ENCODE measurements at regions not wholly inside any gene's neighbourhood (a gene's known extent, or its start where the extent isn't known, plus 50 kb on each side); places are given as distances from the start of the nearest gene placed in this dataset.
A peak's percentile ranks its signal among the peaks of the same experiment; 100 is the strongest.

- Histone ChIP-seq H3K4me1 (ENCODE audit: control insufficient read depth in 1 of 2, extremely low read depth in 1 of 2, insufficient read depth in 2 of 2, low read length in 2 of 2) (no peaks in the 10 kb centered on the region), H3K4me3 (ENCODE audit: control insufficient read depth in 1 of 2, extremely low read depth in 1 of 2, low read length in 1 of 2) (no peak overlapping the region), H3K9me3 (no peaks in the 10 kb centered on the region), H3K27ac (ENCODE audit: low read length) (no peak overlapping the region), H3K36me3 (ENCODE audit: control insufficient read depth in 2 of 2, extremely low read depth in 1 of 2, insufficient read depth in 1 of 2, low read length in 1 of 2) (no peaks in the 10 kb centered on the region), H3K27me3 (replicated peaks in 1 of 2; ENCODE audit: control insufficient read depth in 2 of 2, extremely low read depth in 1 of 2, insufficient read depth in 2 of 2, low read length in 1 of 2) (peaks cover 0 to 9% of the 10 kb centered on the region in 2 experiments)
- H3K27ac Mint-ChIP-seq, result no peak overlapping the region
- no peaks in the 10 kb centered on the region for H3K4me1 Mint-ChIP-seq
- no peaks in the 10 kb centered on the region for H3K36me3 Mint-ChIP-seq
- WGBS (ENCODE audit: insufficient coverage), result 96% methylated on average over 4 of the region's 8 CpGs
- POLR2A ChIA-PET, result no interaction called here
- H3K9me3 Mint-ChIP-seq, result peaks cover 0 to 22% (median 10%) of the 10 kb centered on the region in 3 donors
- no peak overlapping the region for H3K4me3 Mint-ChIP-seq
- no peak for DNase-seq
- CTCF ChIA-PET, result interaction anchor here in 1 of 2 donors (0.6 to 0.7 kb wide), 2 partner anchors 549 to 1745 kb away, joined by 3 to 5 read pairs; no protein-coding TSS in a partner anchor
- peaks cover 22 to 26% of the 10 kb centered on the region in 2 donors for H3K27me3 Mint-ChIP-seq
- no peak for ATAC-seq (replicated peaks in 1 of 4)
Measured at GRCh38 chr11:19605520-19606371, 106.9 kb upstream of the NAV2 start.

- POLR2A ChIA-PET, result no interaction called here
- H3K36me3 ChIP-seq (ENCODE audit: control insufficient read depth in 2 of 2, extremely low read depth in 1 of 2, insufficient read depth in 1 of 2, low read length in 1 of 2), result no peaks in the 10 kb centered on the region
- CTCF ChIA-PET, result interaction anchor here in 1 of 2 donors (0.6 to 0.7 kb wide), 2 partner anchors 550 to 1744 kb away, joined by 3 to 5 read pairs; no protein-coding TSS in a partner anchor
Measured at GRCh38 chr11:19604679-19605375, 107.8 kb upstream of the NAV2 start.

GRCh38 chr11:19603771-19604170 is 108.9 kb upstream of the NAV2 start:
- no peak overlapping the region for H3K4me3 Mint-ChIP-seq

More at GRCh38 chr11:19604679-19605375, 107.8 kb upstream of the NAV2 start:
- DNase-seq, result no peak
- Mint-ChIP-seq H3K27me3 (peaks cover 22 to 29% of the 10 kb centered on the region in 2 donors), H3K4me3 (no peak overlapping the region), H3K27ac (no peak overlapping the region), H3K4me1 (no peaks in the 10 kb centered on the region), H3K36me3 (no peaks in the 10 kb centered on the region), H3K9me3 (peaks cover 0 to 17% (median 10%) of the 10 kb centered on the region in 3 donors)
- no peak for ATAC-seq (replicated peaks in 1 of 4)
- Histone ChIP-seq H3K4me1 (ENCODE audit: control insufficient read depth in 1 of 2, extremely low read depth in 1 of 2, insufficient read depth in 2 of 2, low read length in 2 of 2) (no peaks in the 10 kb centered on the region), H3K27me3 (replicated peaks in 1 of 2; ENCODE audit: control insufficient read depth in 2 of 2, extremely low read depth in 1 of 2, insufficient read depth in 2 of 2, low read length in 1 of 2) (peaks cover 0 to 6% of the 10 kb centered on the region in 2 experiments), H3K9me3 (no peaks in the 10 kb centered on the region), H3K4me3 (ENCODE audit: control insufficient read depth in 1 of 2, extremely low read depth in 1 of 2, low read length in 1 of 2) (no peak overlapping the region), H3K27ac (ENCODE audit: low read length) (no peak overlapping the region)
- no CpG with 5 or more reads among the region's 2 CpGs for WGBS (ENCODE audit: insufficient coverage)

GRCh38 chr11:19602891-19603290 is 109.7 kb upstream of the NAV2 start:
- Mint-ChIP-seq H3K4me1 (no peaks in the 10 kb centered on the region), H3K36me3 (no peaks in the 10 kb centered on the region), H3K4me3 (no peak overlapping the region), H3K9me3 (peaks cover 0 to 17% (median 10%) of the 10 kb centered on the region in 3 donors), H3K27me3 (peaks cover 18 to 35% of the 10 kb centered on the region in 2 donors), H3K27ac (no peak overlapping the region)
- ATAC-seq (replicated peaks in 1 of 4) (no peak), DNase-seq (no peak)
- Histone ChIP-seq H3K36me3 (ENCODE audit: control insufficient read depth in 2 of 2, extremely low read depth in 1 of 2, insufficient read depth in 1 of 2, low read length in 1 of 2) (no peaks in the 10 kb centered on the region), H3K27ac (ENCODE audit: low read length) (no peak overlapping the region), H3K27me3 (replicated peaks in 1 of 2; ENCODE audit: control insufficient read depth in 2 of 2, extremely low read depth in 1 of 2, insufficient read depth in 2 of 2, low read length in 1 of 2) (peaks cover 0 to 11% of the 10 kb centered on the region in 2 experiments), H3K4me1 (ENCODE audit: control insufficient read depth in 1 of 2, extremely low read depth in 1 of 2, insufficient read depth in 2 of 2, low read length in 2 of 2) (no peaks in the 10 kb centered on the region), H3K4me3 (ENCODE audit: control insufficient read depth in 1 of 2, extremely low read depth in 1 of 2, low read length in 1 of 2) (no peak overlapping the region), H3K9me3 (no peaks in the 10 kb centered on the region)
- ChIA-PET POLR2A (no interaction called here), CTCF (no interaction called here)
- 79% methylated on average over 5 of the region's 6 CpGs for WGBS (ENCODE audit: insufficient coverage)

More at GRCh38 chr11:19603771-19604170, 108.9 kb upstream of the NAV2 start:
- Mint-ChIP-seq H3K27ac (no peak overlapping the region), H3K4me1 (no peaks in the 10 kb centered on the region), H3K27me3 (peaks cover 20 to 35% of the 10 kb centered on the region in 2 donors), H3K9me3 (peaks cover 0 to 17% (median 10%) of the 10 kb centered on the region in 3 donors), H3K36me3 (no peaks in the 10 kb centered on the region)
- POLR2A ChIA-PET, result no interaction called here
- H3K4me1 ChIP-seq (ENCODE audit: control insufficient read depth in 1 of 2, extremely low read depth in 1 of 2, insufficient read depth in 2 of 2, low read length in 2 of 2), result no peaks in the 10 kb centered on the region
- H3K36me3 ChIP-seq (ENCODE audit: control insufficient read depth in 2 of 2, extremely low read depth in 1 of 2, insufficient read depth in 1 of 2, low read length in 1 of 2), result no peaks in the 10 kb centered on the region
- CTCF ChIA-PET, result no interaction called here
- no peak overlapping the region for H3K4me3 ChIP-seq (ENCODE audit: control insufficient read depth in 1 of 2, extremely low read depth in 1 of 2, low read length in 1 of 2)
- WGBS (ENCODE audit: insufficient coverage), result 92% methylated on average over 2 of the region's 2 CpGs
- no peaks in the 10 kb centered on the region for H3K9me3 ChIP-seq
- DNase-seq (no peak), ATAC-seq (replicated peaks in 1 of 4) (no peak)
- H3K27me3 ChIP-seq (replicated peaks in 1 of 2; ENCODE audit: control insufficient read depth in 2 of 2, extremely low read depth in 1 of 2, insufficient read depth in 2 of 2, low read length in 1 of 2), result peaks cover 0 to 8% of the 10 kb centered on the region in 2 experiments
- no peak overlapping the region for H3K27ac ChIP-seq (ENCODE audit: low read length)

GRCh38 chr11:19602406-19602805 is 110.2 kb upstream of the NAV2 start:
- H3K4me3 ChIP-seq (ENCODE audit: control insufficient read depth in 1 of 2, extremely low read depth in 1 of 2, low read length in 1 of 2), result no peak overlapping the region
- no peaks in the 10 kb centered on the region for H3K4me1 ChIP-seq (ENCODE audit: control insufficient read depth in 1 of 2, extremely low read depth in 1 of 2, insufficient read depth in 2 of 2, low read length in 2 of 2)
- H3K36me3 Mint-ChIP-seq, result no peaks in the 10 kb centered on the region
- no peaks in the 10 kb centered on the region for H3K9me3 ChIP-seq
- H3K9me3 Mint-ChIP-seq, result peaks cover 0 to 17% (median 10%) of the 10 kb centered on the region in 3 donors
- no CpG with 5 or more reads among the region's 6 CpGs for WGBS (ENCODE audit: insufficient coverage)
- DNase-seq (no peak), ATAC-seq (replicated peaks in 1 of 4) (no peak)
- CTCF ChIA-PET, result interaction anchor here in 1 of 2 donors (0.7 kb wide), 1 partner anchor 46 kb away, joined by 4 read pairs; no protein-coding TSS in a partner anchor
- H3K27me3 ChIP-seq (replicated peaks in 1 of 2; ENCODE audit: control insufficient read depth in 2 of 2, extremely low read depth in 1 of 2, insufficient read depth in 2 of 2, low read length in 1 of 2), result peaks cover 0 to 13% of the 10 kb centered on the region in 2 experiments
- H3K4me3 Mint-ChIP-seq, result no peak overlapping the region
- no peaks in the 10 kb centered on the region for H3K4me1 Mint-ChIP-seq
- no peak overlapping the region for H3K27ac ChIP-seq (ENCODE audit: low read length)
- peaks cover 18 to 30% of the 10 kb centered on the region in 2 donors for H3K27me3 Mint-ChIP-seq
- H3K36me3 ChIP-seq (ENCODE audit: control insufficient read depth in 2 of 2, extremely low read depth in 1 of 2, insufficient read depth in 1 of 2, low read length in 1 of 2), result no peaks in the 10 kb centered on the region
- H3K27ac Mint-ChIP-seq, result no peak overlapping the region
- POLR2A ChIA-PET, result no interaction called here

GRCh38 chr11:19601235-19601634 is 111.4 kb upstream of the NAV2 start:
- WGBS (ENCODE audit: insufficient coverage), result no CpG with 5 or more reads among the region's 2 CpGs
- H3K27ac Mint-ChIP-seq, result peak overlapping the region in 1 of 2 donors; percentile 36
- POLR2A ChIA-PET, result no interaction called here
- H3K4me1 ChIP-seq (ENCODE audit: control insufficient read depth in 1 of 2, extremely low read depth in 1 of 2, insufficient read depth in 2 of 2, low read length in 2 of 2), result no peaks in the 10 kb centered on the region
- no peaks in the 10 kb centered on the region for H3K4me1 Mint-ChIP-seq
- peaks cover 0 to 17% (median 10%) of the 10 kb centered on the region in 3 donors for H3K9me3 Mint-ChIP-seq
- no peaks in the 10 kb centered on the region for H3K36me3 ChIP-seq (ENCODE audit: control insufficient read depth in 2 of 2, extremely low read depth in 1 of 2, insufficient read depth in 1 of 2, low read length in 1 of 2)
- DNase-seq (no peak), ATAC-seq (replicated peaks in 1 of 4) (no peak)
- H3K4me3 Mint-ChIP-seq, result no peak overlapping the region
- no peak overlapping the region for H3K4me3 ChIP-seq (ENCODE audit: control insufficient read depth in 1 of 2, extremely low read depth in 1 of 2, low read length in 1 of 2)
- no peak overlapping the region for H3K27ac ChIP-seq (ENCODE audit: low read length)
- H3K27me3 Mint-ChIP-seq, result peaks cover 18 to 29% of the 10 kb centered on the region in 2 donors
- H3K36me3 Mint-ChIP-seq, result no peaks in the 10 kb centered on the region
- H3K27me3 ChIP-seq (replicated peaks in 1 of 2; ENCODE audit: control insufficient read depth in 2 of 2, extremely low read depth in 1 of 2, insufficient read depth in 2 of 2, low read length in 1 of 2), result peaks cover 0 to 15% of the 10 kb centered on the region in 2 experiments
- CTCF ChIA-PET, result no interaction called here
- no peaks in the 10 kb centered on the region for H3K9me3 ChIP-seq
